ENCODE measurements at regions not wholly inside any gene's neighbourhood (a gene's known extent, or its start where the extent isn't known, plus 50 kb on each side); places are given as distances from the start of the nearest gene placed in this dataset.
"Not testable (repeated sequence)": the region's sequence is repeated elsewhere in the genome, so short reads cannot be mapped to it uniquely, and the experiment has no call there.

- no peak for DNase-seq
Observed at GRCh38 chrX:96432647-96433046, 252.0 kb upstream of the DIAPH2 start.

GRCh38 chrX:96433409-96434077 lies 251.1 kb upstream of the DIAPH2 start:
- peak; percentile 71 for DNase-seq

GRCh38 chrX:96435378-96436035 lies 249.1 kb upstream of the DIAPH2 start:
- DNase-seq = no peak

- no peak for DNase-seq
Observed at GRCh38 chrX:96436105-96436504, 248.5 kb upstream of the DIAPH2 start.

- no peak for DNase-seq
Observed at GRCh38 chrX:96438803-96439202, 245.8 kb upstream of the DIAPH2 start.

- no peak for DNase-seq
Observed at GRCh38 chrX:96440941-96441340, 243.7 kb upstream of the DIAPH2 start.

GRCh38 chrX:96445531-96446065 lies 239.0 kb upstream of the DIAPH2 start:
- DNase-seq = no peak

- no peak for DNase-seq
Observed at GRCh38 chrX:96446524-96446923, 238.1 kb upstream of the DIAPH2 start.

GRCh38 chrX:96447161-96447560 lies 237.5 kb upstream of the DIAPH2 start:
- no peak for DNase-seq

- no peak for DNase-seq
Observed at GRCh38 chrX:96449191-96449590, 235.5 kb upstream of the DIAPH2 start.

- DNase-seq = no peak
Observed at GRCh38 chrX:96449896-96450295, 234.7 kb upstream of the DIAPH2 start.

- no peak for DNase-seq
Observed at GRCh38 chrX:96453139-96453538, 231.5 kb upstream of the DIAPH2 start.

GRCh38 chrX:96455078-96455477 lies 229.6 kb upstream of the DIAPH2 start:
- no peak for DNase-seq

- no peak for DNase-seq
Observed at GRCh38 chrX:96464880-96465558, 219.6 kb upstream of the DIAPH2 start.

- DNase-seq = no peak
Observed at GRCh38 chrX:96474029-96474740, 210.5 kb upstream of the DIAPH2 start.

GRCh38 chrX:96474741-96475125 lies 209.9 kb upstream of the DIAPH2 start:
- no peak for DNase-seq

GRCh38 chrX:96480081-96480480 lies 204.6 kb upstream of the DIAPH2 start:
- no peak for DNase-seq

- DNase-seq = no peak
Observed at GRCh38 chrX:96481831-96482230, 202.8 kb upstream of the DIAPH2 start.

GRCh38 chrX:96483647-96484160 lies 200.9 kb upstream of the DIAPH2 start:
- no peak for DNase-seq

GRCh38 chrX:96486687-96487086 lies 198.0 kb upstream of the DIAPH2 start:
- DNase-seq = not testable (repeated sequence)

GRCh38 chrX:96502507-96502906 lies 182.1 kb upstream of the DIAPH2 start:
- DNase-seq = no peak

GRCh38 chrX:96529386-96529785 lies 155.3 kb upstream of the DIAPH2 start:
- not testable (repeated sequence) for DNase-seq

GRCh38 chrX:96538104-96538725 lies 146.4 kb upstream of the DIAPH2 start:
- no peak for DNase-seq

Data from NCI-H2029 (cell line).